ENCODE measurements at regions not wholly inside any gene's neighbourhood (a gene's known extent, or its start where the extent isn't known, plus 50 kb on each side); places are given as distances from the start of the nearest gene placed in this dataset.
A peak's percentile ranks its signal among the peaks of the same experiment; 100 is the strongest.

- DNase-seq: no peak
Observed at GRCh38 chr2:49298230-49298629, 143.9 kb upstream of the FSHR start.

- no peak for DNase-seq
Observed at GRCh38 chr2:49296107-49296867, 142.0 kb upstream of the FSHR start.

- DNase-seq: no peak
Observed at GRCh38 chr2:49294225-49294624, 139.9 kb upstream of the FSHR start.

- DNase-seq: no peak
Observed at GRCh38 chr2:49291619-49292018, 137.3 kb upstream of the FSHR start.

GRCh38 chr2:49289711-49290110, 135.4 kb upstream of the FSHR start:
- DNase-seq: no peak

- no peak for DNase-seq
Observed at GRCh38 chr2:49288902-49289700, 134.8 kb upstream of the FSHR start.

- DNase-seq: peak; percentile 1
Observed at GRCh38 chr2:49288113-49288705, 133.9 kb upstream of the FSHR start.

GRCh38 chr2:49286726-49287125, 132.4 kb upstream of the FSHR start:
- no peak for DNase-seq

- DNase-seq: no peak
Observed at GRCh38 chr2:49286045-49286444, 131.7 kb upstream of the FSHR start.

GRCh38 chr2:49278561-49278960, 124.2 kb upstream of the FSHR start:
- no peak for DNase-seq

- DNase-seq: no peak
Observed at GRCh38 chr2:49278141-49278540, 123.8 kb upstream of the FSHR start.

- no peak for DNase-seq
Observed at GRCh38 chr2:49271060-49271606, 116.8 kb upstream of the FSHR start.

- no peak for DNase-seq
Observed at GRCh38 chr2:49270091-49270490, 115.8 kb upstream of the FSHR start.

- DNase-seq: no peak
Observed at GRCh38 chr2:49265471-49265870, 111.2 kb upstream of the FSHR start.

- DNase-seq: no peak
Observed at GRCh38 chr2:49262801-49263560, 108.7 kb upstream of the FSHR start.

- DNase-seq: peak; percentile 29
Observed at GRCh38 chr2:49261781-49262180, 107.5 kb upstream of the FSHR start.

- DNase-seq: peak; percentile 11
Observed at GRCh38 chr2:49260979-49261538, 106.7 kb upstream of the FSHR start.

- DNase-seq: no peak
Observed at GRCh38 chr2:49259926-49260325, 105.6 kb upstream of the FSHR start.

GRCh38 chr2:49255409-49255971, 101.2 kb upstream of the FSHR start:
- peak; percentile 68 for DNase-seq

- DNase-seq: no peak
Observed at GRCh38 chr2:49254401-49254800, 100.1 kb upstream of the FSHR start.

- no peak for DNase-seq
Observed at GRCh38 chr2:49251766-49252165, 97.5 kb upstream of the FSHR start.

- DNase-seq: no peak
Observed at GRCh38 chr2:49251251-49251650, 96.9 kb upstream of the FSHR start.

Data from NCI-H1092 treated with DMSO at 0.1 percent for 48 hours (cell line).